Endometrium (tissue), 2 donors: ENCODE measurements at regions not wholly inside any gene's neighbourhood (a gene's known extent, or its start where the extent isn't known, plus 50 kb on each side); places are given as distances from the start of the nearest gene placed in this dataset.
"Not testable (repeated sequence)": the region's sequence is repeated elsewhere in the genome, so short reads cannot be mapped to it uniquely, and the experiment has no call there.

Experiments used
- FAIRE-seq: peaks from 2 replicates; lab custom pipeline; 2012; peaks lifted over from hg19 to GRCh38; lab: Jason Lieb, UNC
- donor health status: control.
- donor health status: control.

GRCh38 chr5:91687430-91687829 lies 304.3 kb upstream of the ARRDC3 start:
- FAIRE-seq: no peak

GRCh38 chr5:91684625-91685024 lies 301.5 kb upstream of the ARRDC3 start:
- FAIRE-seq: no peak

- FAIRE-seq: no peak
Observed at GRCh38 chr5:91670563-91670962, 287.4 kb upstream of the ARRDC3 start.

- no peak for FAIRE-seq
Observed at GRCh38 chr5:91670122-91670521, 287.0 kb upstream of the ARRDC3 start.

- FAIRE-seq: no peak
Observed at GRCh38 chr5:91668261-91668660, 285.1 kb upstream of the ARRDC3 start.

- FAIRE-seq: no peak
Observed at GRCh38 chr5:91652678-91653077, 269.6 kb upstream of the ARRDC3 start.

- no peak for FAIRE-seq
Observed at GRCh38 chr5:91651704-91652103, 268.6 kb upstream of the ARRDC3 start.

GRCh38 chr5:91645347-91645746 lies 262.2 kb upstream of the ARRDC3 start:
- FAIRE-seq: no peak

GRCh38 chr5:91643797-91644196 lies 260.7 kb upstream of the ARRDC3 start:
- no peak for FAIRE-seq

GRCh38 chr5:91642581-91642980 lies 259.5 kb upstream of the ARRDC3 start:
- no peak for FAIRE-seq

GRCh38 chr5:91641730-91642350 lies 258.7 kb upstream of the ARRDC3 start:
- peak; percentile 93 for FAIRE-seq

GRCh38 chr5:91639744-91640143 lies 256.6 kb upstream of the ARRDC3 start:
- no peak for FAIRE-seq

- FAIRE-seq: no peak
Observed at GRCh38 chr5:91638010-91638409, 254.9 kb upstream of the ARRDC3 start.

- no peak for FAIRE-seq
Observed at GRCh38 chr5:91635950-91636734, 253.0 kb upstream of the ARRDC3 start.

- FAIRE-seq: no peak
Observed at GRCh38 chr5:91632871-91633270, 249.8 kb upstream of the ARRDC3 start.

- FAIRE-seq: no peak
Observed at GRCh38 chr5:91611746-91612145, 228.6 kb upstream of the ARRDC3 start.

GRCh38 chr5:91607675-91608074 lies 224.6 kb upstream of the ARRDC3 start:
- no peak for FAIRE-seq

- FAIRE-seq: no peak
Observed at GRCh38 chr5:91599863-91600262, 216.7 kb upstream of the ARRDC3 start.

- no peak for FAIRE-seq
Observed at GRCh38 chr5:91598216-91598615, 215.1 kb upstream of the ARRDC3 start.

- FAIRE-seq: no peak
Observed at GRCh38 chr5:91595424-91595823, 212.3 kb upstream of the ARRDC3 start.

GRCh38 chr5:91591076-91591475 lies 208.0 kb upstream of the ARRDC3 start:
- FAIRE-seq: no peak

- no peak for FAIRE-seq
Observed at GRCh38 chr5:91586232-91586631, 203.1 kb upstream of the ARRDC3 start.

GRCh38 chr5:91584352-91584751 lies 201.2 kb upstream of the ARRDC3 start:
- FAIRE-seq: no peak

- FAIRE-seq: not testable (repeated sequence)
Observed at GRCh38 chr5:91566012-91566411, 182.9 kb upstream of the ARRDC3 start.
